ENCODE measurements at regions not wholly inside any gene's neighbourhood (a gene's known extent, or its start where the extent isn't known, plus 50 kb on each side); places are given as distances from the start of the nearest gene placed in this dataset.

DNA sequence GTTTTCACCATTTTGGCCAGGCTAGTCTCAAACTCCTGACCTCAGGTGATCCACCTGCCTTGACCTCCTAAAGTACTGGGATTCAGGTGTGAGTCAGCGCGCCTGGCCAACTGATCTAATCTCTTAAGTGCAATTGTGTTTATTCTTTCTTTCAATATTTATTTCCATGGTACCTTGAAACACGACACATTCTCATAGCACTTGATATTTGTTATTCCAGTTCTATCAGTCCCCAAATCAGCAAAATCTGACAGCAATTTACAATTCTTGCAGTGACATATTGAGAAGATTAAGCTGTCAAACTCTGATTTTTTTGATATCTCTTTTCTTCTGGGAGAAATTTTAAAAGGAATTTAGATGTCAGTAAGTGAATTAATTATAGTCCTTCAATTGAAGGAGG is 218.1 kb upstream of the FAT4 start:
- TF ChIP-seq CTCF (conservative IDR thresholded peaks at IDR 0.05 in 1 of 2, IDR thresholded peaks at IDR 0.05 in 1 of 2; ENCODE audit: low read depth in 1 of 2, low read length in 2 of 2) (no peak), EZH2 (IDR thresholded peaks at IDR 0.05; ENCODE audit: low read length, missing control alignments) (no peak)

All from fibroblast of lung (primary cell).